Spinal cord (tissue), 9 donors: ENCODE measurements at regions not wholly inside any gene's neighbourhood (a gene's known extent, or its start where the extent isn't known, plus 50 kb on each side); places are given as distances from the start of the nearest gene placed in this dataset.
A peak's percentile ranks its signal among the peaks of the same experiment; 100 is the strongest.

Source experiments
- DNase-seq, 6 donors: peaks; one replicate each; pipeline versions ENCODE4 v3.0.0 to v3.0.0-alpha.2; 2013 to 2015; ENCODE audit warnings: low spot score in 6 of 6, low read depth in 4 of 6
- H3K27ac ChIP-seq: one replicate; pipeline ENCODE4 v1.5.1; 2013; ENCODE audit warnings: low read depth, low read length, control low read depth
- H3K27me3 ChIP-seq: one replicate; pipeline ENCODE4 v1.6.1; 2013; ENCODE audit warnings: low read length; ENCODE audit not compliant: control insufficient read depth, insufficient read depth
- H3K36me3 ChIP-seq: one replicate; pipeline ENCODE4 v1.6.1; 2013; ENCODE audit warnings: low read length; ENCODE audit not compliant: control insufficient read depth, insufficient read depth
- H3K4me1 ChIP-seq: one replicate; pipeline ENCODE4 v1.6.1; 2013; ENCODE audit warnings: low read length; ENCODE audit not compliant: control insufficient read depth, insufficient read depth
- H3K4me3 ChIP-seq: one replicate; pipeline ENCODE4 v1.5.1; 2013; ENCODE audit warnings: low read depth, low read length, control low read depth
- H3K9me3 ChIP-seq: one replicate; pipeline ENCODE4 v1.6.1; 2013; ENCODE audit warnings: low read length; ENCODE audit not compliant: control insufficient read depth, insufficient read depth
- WGBS: methylation state at CpG from one replicate; pipeline ENCODE4 v1.1.5; 2013; ENCODE audit warnings: missing lambda C conversion rate; ENCODE audit not compliant: insufficient coverage; 5-methylcytosine and 5-hydroxymethylcytosine counted together
- donor health status: healthy.

GRCh38 chr10:61251089-61251488 is 202.1 kb downstream of the TMEM26 start:
- H3K27ac ChIP-seq: no peak overlapping the region
- no peak for DNase-seq
- H3K4me1 ChIP-seq: no peaks in the 10 kb centered on the region
- no peaks in the 10 kb centered on the region for H3K27me3 ChIP-seq
- no peaks in the 10 kb centered on the region for H3K36me3 ChIP-seq
- no peak overlapping the region for H3K4me3 ChIP-seq
- 67% methylated on average over 1 of the region's 1 CpG for whole genome bisulfite sequencing
- H3K9me3 ChIP-seq: no peaks in the 10 kb centered on the region

GRCh38 chr10:61250131-61250530 is 203.1 kb downstream of the TMEM26 start:
- Histone ChIP-seq H3K36me3 (no peaks in the 10 kb centered on the region), H3K4me3 (no peak overlapping the region), H3K27ac (no peak overlapping the region), H3K4me1 (no peaks in the 10 kb centered on the region), H3K9me3 (no peaks in the 10 kb centered on the region), H3K27me3 (no peaks in the 10 kb centered on the region)
- DNase-seq: peak in 1 of 6 donors; percentile 42
- no CpG with 5 or more reads among the region's 2 CpGs for WGBS

GRCh38 chr10:61248013-61248412 is 205.2 kb downstream of the TMEM26 start:
- Histone ChIP-seq H3K36me3 (no peaks in the 10 kb centered on the region), H3K4me3 (no peak overlapping the region), H3K4me1 (no peaks in the 10 kb centered on the region), H3K27ac (no peak overlapping the region), H3K9me3 (no peaks in the 10 kb centered on the region), H3K27me3 (no peaks in the 10 kb centered on the region)
- DNase-seq: no peak

GRCh38 chr10:61244261-61244775 is 208.9 kb downstream of the TMEM26 start:
- Histone ChIP-seq H3K27ac (no peak overlapping the region), H3K4me1 (no peaks in the 10 kb centered on the region), H3K27me3 (no peaks in the 10 kb centered on the region), H3K36me3 (no peaks in the 10 kb centered on the region), H3K9me3 (no peaks in the 10 kb centered on the region), H3K4me3 (no peak overlapping the region)
- DNase-seq: peak in 1 of 6 donors; percentile 4

- H3K4me1 ChIP-seq: no peaks in the 10 kb centered on the region
- no peaks in the 10 kb centered on the region for H3K27me3 ChIP-seq
- no peaks in the 10 kb centered on the region for H3K9me3 ChIP-seq
- H3K36me3 ChIP-seq: no peaks in the 10 kb centered on the region
- no peak overlapping the region for H3K27ac ChIP-seq
- H3K4me3 ChIP-seq: no peak overlapping the region
- no peak for DNase-seq
Observed at GRCh38 chr10:61232780-61233179, 220.4 kb downstream of the TMEM26 start.

- Histone ChIP-seq H3K36me3 (no peaks in the 10 kb centered on the region), H3K9me3 (no peaks in the 10 kb centered on the region), H3K27me3 (no peaks in the 10 kb centered on the region), H3K27ac (no peak overlapping the region), H3K4me3 (no peak overlapping the region), H3K4me1 (no peaks in the 10 kb centered on the region)
- DNase-seq: no peak
Observed at GRCh38 chr10:61225939-61226338, 227.2 kb downstream of the TMEM26 start.

- H3K4me1 ChIP-seq: no peaks in the 10 kb centered on the region
- peak in 1 of 6 donors; percentile 56 for DNase-seq
- H3K27me3 ChIP-seq: no peaks in the 10 kb centered on the region
- no peaks in the 10 kb centered on the region for H3K9me3 ChIP-seq
- H3K36me3 ChIP-seq: no peaks in the 10 kb centered on the region
- no peak overlapping the region for H3K27ac ChIP-seq
- H3K4me3 ChIP-seq: no peak overlapping the region
Observed at GRCh38 chr10:61223576-61223975, 229.6 kb downstream of the TMEM26 start.

GRCh38 chr10:61219696-61220095 is 233.5 kb downstream of the TMEM26 start:
- WGBS: no CpG with 5 or more reads among the region's 1 CpG

GRCh38 chr10:61217851-61218565 is 235.2 kb downstream of the TMEM26 start:
- H3K4me1 ChIP-seq: no peaks in the 10 kb centered on the region
- no peak for DNase-seq
- H3K4me3 ChIP-seq: no peak overlapping the region
- no peaks in the 10 kb centered on the region for H3K9me3 ChIP-seq
- H3K27ac ChIP-seq: no peak overlapping the region
- no CpG with 5 or more reads among the region's 3 CpGs for WGBS
- H3K36me3 ChIP-seq: no peaks in the 10 kb centered on the region
- H3K27me3 ChIP-seq: no peaks in the 10 kb centered on the region

More at GRCh38 chr10:61219696-61220095, 233.5 kb downstream of the TMEM26 start:
- no peak overlapping the region for H3K27ac ChIP-seq
- no peak overlapping the region for H3K4me3 ChIP-seq
- no peaks in the 10 kb centered on the region for H3K27me3 ChIP-seq
- DNase-seq: peak in 1 of 6 donors; percentile 60
- no peaks in the 10 kb centered on the region for H3K36me3 ChIP-seq
- H3K9me3 ChIP-seq: no peaks in the 10 kb centered on the region
- H3K4me1 ChIP-seq: no peaks in the 10 kb centered on the region

GRCh38 chr10:61215246-61215645 is 237.9 kb downstream of the TMEM26 start:
- Histone ChIP-seq H3K27me3 (no peaks in the 10 kb centered on the region), H3K9me3 (no peaks in the 10 kb centered on the region), H3K4me3 (no peak overlapping the region), H3K27ac (no peak overlapping the region), H3K4me1 (no peaks in the 10 kb centered on the region), H3K36me3 (no peaks in the 10 kb centered on the region)
- peak in 1 of 6 donors; percentile 7 for DNase-seq
- WGBS: 83% methylated on average over 1 of the region's 1 CpG
